NK-92 (cell line): ENCODE measurements at regions not wholly inside any gene's neighbourhood (a gene's known extent, or its start where the extent isn't known, plus 50 kb on each side); places are given as distances from the start of the nearest gene placed in this dataset.

ENCODE experiments used
- DNase-seq: peaks from one replicate; lab custom pipeline; 2025; ENCODE audit not compliant: unreplicated experiment; lab: John Stamatoyannopoulos, UW

- DNase-seq: no peak
These were observed 55.2 kb upstream of the KCNH8 start for GRCh38 chr3:19093084-19093483.

GRCh38 chr3:19077388-19077787 lies 70.9 kb upstream of the KCNH8 start:
- DNase-seq: no peak

GRCh38 chr3:19075037-19075436 lies 73.3 kb upstream of the KCNH8 start:
- DNase-seq: no peak

- no peak for DNase-seq
These were observed 73.9 kb upstream of the KCNH8 start for GRCh38 chr3:19074257-19074900.

- DNase-seq: no peak
These were observed 74.8 kb upstream of the KCNH8 start for GRCh38 chr3:19073341-19074105.

GRCh38 chr3:19070325-19070724 lies 78.0 kb upstream of the KCNH8 start:
- DNase-seq: no peak

- DNase-seq: no peak
These were observed 83.3 kb upstream of the KCNH8 start for GRCh38 chr3:19065027-19065426.

- DNase-seq: no peak
These were observed 84.4 kb upstream of the KCNH8 start for GRCh38 chr3:19063936-19064335.

GRCh38 chr3:19060404-19060803 lies 87.9 kb upstream of the KCNH8 start:
- no peak for DNase-seq

GRCh38 chr3:19052874-19053273 lies 95.4 kb upstream of the KCNH8 start:
- DNase-seq: no peak

GRCh38 chr3:19046440-19046839 lies 101.9 kb upstream of the KCNH8 start:
- DNase-seq: no peak

- DNase-seq: no peak
These were observed 117.8 kb upstream of the KCNH8 start for GRCh38 chr3:19030522-19030839.

GRCh38 chr3:19029837-19030521 lies 118.3 kb upstream of the KCNH8 start:
- DNase-seq: no peak

GRCh38 chr3:19025441-19025840 lies 122.9 kb upstream of the KCNH8 start:
- DNase-seq: no peak

GRCh38 chr3:19022546-19022945 lies 125.8 kb upstream of the KCNH8 start:
- no peak for DNase-seq

- no peak for DNase-seq
These were observed 131.5 kb upstream of the KCNH8 start for GRCh38 chr3:19016851-19017250.

- no peak for DNase-seq
These were observed 134.4 kb upstream of the KCNH8 start for GRCh38 chr3:19013879-19014278.

- no peak for DNase-seq
These were observed 135.5 kb upstream of the KCNH8 start for GRCh38 chr3:19012846-19013245.

- no peak for DNase-seq
These were observed 145.7 kb upstream of the KCNH8 start for GRCh38 chr3:19002606-19003005.

- no peak for DNase-seq
These were observed 150.2 kb upstream of the KCNH8 start for GRCh38 chr3:18998069-18998468.

GRCh38 chr3:18992709-18993108 lies 155.6 kb upstream of the KCNH8 start:
- DNase-seq: no peak

- no peak for DNase-seq
These were observed 159.0 kb upstream of the KCNH8 start for GRCh38 chr3:18989237-18989795.
